RWPE2 (cell line): ENCODE measurements at regions not wholly inside any gene's neighbourhood (a gene's known extent, or its start where the extent isn't known, plus 50 kb on each side); places are given as distances from the start of the nearest gene placed in this dataset.

Experiments used
- ATAC-seq: fragments of 200-7000 bp; cut with Tn5 transposase; 3 replicates; pipeline ENCODE4 v1.9.1; 2021; ENCODE audit warnings: low read depth
- DNase-seq: peaks from one replicate; pipeline ENCODE4 v3.0.0-alpha.2; 2020; ENCODE audit warnings: low spot score
- H3K27ac ChIP-seq: fragments of 450-650 bp; 2 replicates; pipeline ENCODE4 v1.5.1; 2017; ENCODE audit warnings: mild to moderate bottlenecking; ENCODE audit not compliant: poor library complexity, severe bottlenecking
- H3K27me3 ChIP-seq: fragments of 250-450 bp; sonication (Bioruptor Pico); 2 replicates; pipeline ENCODE4 v1.5.1; 2021; ENCODE audit warnings: mild to moderate bottlenecking, moderate library complexity; ENCODE audit not compliant: insufficient read depth, poor library complexity, severe bottlenecking
- H3K36me3 ChIP-seq: fragments of 250-450 bp; sonication (Bioruptor Pico); 2 replicates; pipeline ENCODE4 v1.5.1; 2020; ENCODE audit warnings: low read depth, mild to moderate bottlenecking, moderate library complexity
- H3K4me1 ChIP-seq: fragments of 250-450 bp; sonication (Bioruptor Pico); 2 replicates; pipeline ENCODE4 v1.5.1; 2021; ENCODE audit warnings: mild to moderate bottlenecking, moderate library complexity; ENCODE audit not compliant: insufficient read depth, poor library complexity, severe bottlenecking
- H3K4me3 ChIP-seq: fragments of 250-450 bp; sonication (Bioruptor Pico); 2 replicates; pipeline ENCODE4 v1.5.1; 2021; ENCODE audit warnings: mild to moderate bottlenecking, moderate library complexity; ENCODE audit not compliant: severe bottlenecking
- H3K9me3 ChIP-seq: fragments of 250-450 bp; sonication (Bioruptor Pico); 2 replicates; pipeline ENCODE4 v1.5.1; 2021; ENCODE audit warnings: mild to moderate bottlenecking, moderate library complexity; ENCODE audit not compliant: severe bottlenecking
- CTCF ChIP-seq: fragments of 450-650 bp; IDR thresholded peaks from one replicate; pipeline ENCODE4 v1.5.1; 2017; ENCODE audit warnings: mild to moderate bottlenecking, moderate library complexity; ENCODE audit not compliant: poor library complexity, severe bottlenecking

- no peaks in the 10 kb centered on the region for H3K9me3 ChIP-seq
- H3K27me3 ChIP-seq, result no peaks in the 10 kb centered on the region
- DNase-seq (no peak), ATAC-seq (no peak)
- no peak overlapping the region for H3K27ac ChIP-seq
- TF ChIP-seq CTCF, result no peak
- no peaks in the 10 kb centered on the region for H3K36me3 ChIP-seq
- H3K4me3 ChIP-seq, result no peak overlapping the region
- no peaks in the 10 kb centered on the region for H3K4me1 ChIP-seq
Measured at GRCh38 chr18:78682716-78683115, 296.9 kb upstream of the SALL3 start.

GRCh38 chr18:78683191-78684010, 296.2 kb upstream of the SALL3 start:
- H3K27ac ChIP-seq, result no peak overlapping the region
- no peak for TF ChIP-seq CTCF
- no peaks in the 10 kb centered on the region for H3K4me1 ChIP-seq
- H3K9me3 ChIP-seq, result no peaks in the 10 kb centered on the region
- no peak for DNase-seq
- no peak for ATAC-seq
- H3K27me3 ChIP-seq, result no peaks in the 10 kb centered on the region
- H3K4me3 ChIP-seq, result no peak overlapping the region
- H3K36me3 ChIP-seq, result no peaks in the 10 kb centered on the region

GRCh38 chr18:78685250-78685979, 294.2 kb upstream of the SALL3 start:
- no peaks in the 10 kb centered on the region for H3K27me3 ChIP-seq
- no peak overlapping the region for H3K27ac ChIP-seq

GRCh38 chr18:78685980-78686530, 293.6 kb upstream of the SALL3 start:
- no peak for DNase-seq
- no peaks in the 10 kb centered on the region for H3K36me3 ChIP-seq
- H3K27me3 ChIP-seq, result no peaks in the 10 kb centered on the region
- H3K4me3 ChIP-seq, result no peak overlapping the region
- ATAC-seq, result no peak
- H3K27ac ChIP-seq, result no peak overlapping the region
- TF ChIP-seq CTCF, result no peak
- no peaks in the 10 kb centered on the region for H3K9me3 ChIP-seq
- H3K4me1 ChIP-seq, result no peaks in the 10 kb centered on the region

More at GRCh38 chr18:78685250-78685979, 294.2 kb upstream of the SALL3 start:
- no peak for TF ChIP-seq CTCF
- H3K36me3 ChIP-seq, result no peaks in the 10 kb centered on the region
- no peak for ATAC-seq
- H3K9me3 ChIP-seq, result no peaks in the 10 kb centered on the region
- no peak for DNase-seq
- no peak overlapping the region for H3K4me3 ChIP-seq
- no peaks in the 10 kb centered on the region for H3K4me1 ChIP-seq
